Breast epithelium (tissue), 3 donors: ENCODE measurements at regions not wholly inside any gene's neighbourhood (a gene's known extent, or its start where the extent isn't known, plus 50 kb on each side); places are given as distances from the start of the nearest gene placed in this dataset.

Experiments
- CTCF ChIP-seq, 3 donors: fragments of 450-650 bp; IDR thresholded peaks; one replicate each; pipeline ENCODE4 v1.5.1; 2016 to 2017; ENCODE audit warnings: antibody characterized with exemption in 3 of 3, mild to moderate bottlenecking in 3 of 3, moderate library complexity in 3 of 3
- POLR2A ChIP-seq: fragments of 450-650 bp; IDR thresholded peaks from one replicate; pipeline ENCODE4 v1.6.1; 2016; ENCODE audit warnings: antibody characterized with exemption, mild to moderate bottlenecking, moderate library complexity
- POLR2AphosphoS5 ChIP-seq, 3 donors: sonication (generic); formaldehyde crosslinking; IDR thresholded peaks; one replicate each; pipeline ENCODE4 v1.6.1; 2017; ENCODE audit warnings: antibody characterized with exemption in 3 of 3

GRCh38 chr13:38618336-38618735 is 68.5 kb upstream of the FREM2 start:
- TF ChIP-seq CTCF (IDR thresholded peaks at IDR 0.05) (no peak), POLR2A (no peak), POLR2AphosphoS5 (IDR thresholded peaks at IDR 0.05) (no peak)
